GM12878 (cell line): ENCODE measurements at regions not wholly inside any gene's neighbourhood (a gene's known extent, or its start where the extent isn't known, plus 50 kb on each side); places are given as distances from the start of the nearest gene placed in this dataset.

Source experiments
- CTCF ChIP-seq, 3 experiments: IDR thresholded peaks in 2 of 3; conservative IDR thresholded peaks in 1 of 3; 2 replicates each; pipeline ENCODE4 v1.5.1; 2011; ENCODE audit warnings: low read depth in 3 of 3, low read length in 3 of 3, mild to moderate bottlenecking in 3 of 3, control low read depth in 2 of 3, moderate library complexity in 2 of 3, inconsistent platforms in 1 of 3, mixed read lengths in 1 of 3; ENCODE audit not compliant: control insufficient read depth in 2 of 3, insufficient read depth in 1 of 3; ENCODE audit errors: extremely low read depth in 1 of 3
- EP300 ChIP-seq, 2 experiments: fragments of 150-350 bp in 1 of 2; IDR thresholded peaks; 2 replicates each; pipeline ENCODE4 v1.6.1; 2011 to 2012; ENCODE audit warnings: low read depth in 2 of 2, low read length in 2 of 2, borderline replicate concordance in 1 of 2, improper control_type of control experiment in 1 of 2, inconsistent platforms in 1 of 2; ENCODE audit not compliant: control insufficient read depth in 1 of 2
- HDAC2 ChIP-seq: fragments of 200-600 bp; sonication (generic); IDR thresholded peaks from 2 replicates; pipeline ENCODE4 v1.6.1; 2017
- HDAC6 ChIP-seq: fragments of 200-600 bp; sonication (generic); IDR thresholded peaks from one replicate; pipeline ENCODE4 v1.8.0; 2017; ENCODE audit warnings: antibody characterized with exemption; ENCODE audit not compliant: unreplicated experiment
- KAT2A ChIP-seq: conservative IDR thresholded peaks from 2 replicates; pipeline ENCODE4 v1.6.1; 2011; ENCODE audit warnings: low read depth, low read length; ENCODE audit not compliant: control insufficient read depth
- MTA2 ChIP-seq: fragments of 450-650 bp; IDR thresholded peaks from 2 replicates; pipeline ENCODE4 v1.6.1; 2016; ENCODE audit warnings: low read depth, mild to moderate bottlenecking, moderate library complexity
- MTA3 ChIP-seq: IDR thresholded peaks from 2 replicates; pipeline ENCODE4 v1.6.1; 2012; ENCODE audit warnings: low read length, inconsistent platforms, borderline replicate concordance
- MXI1 ChIP-seq: fragments of 150-350 bp; IDR thresholded peaks from 2 replicates; pipeline ENCODE4 v1.6.1; 2011; ENCODE audit warnings: low read depth, mild to moderate bottlenecking, inconsistent platforms, low read length, improper control_type of control experiment
- RAD21 ChIP-seq: IDR thresholded peaks from 2 replicates; pipeline ENCODE4 v1.6.1; 2011; ENCODE audit warnings: mild to moderate bottlenecking, low read depth, low read length, moderate library complexity; ENCODE audit not compliant: insufficient read depth
- RCOR1 ChIP-seq: conservative IDR thresholded peaks from 2 replicates; pipeline ENCODE4 v1.6.1; 2012; ENCODE audit warnings: low read depth, low read length, improper control_type of control experiment
- STAT3 ChIP-seq: IDR thresholded peaks from 2 replicates; pipeline ENCODE4 v1.6.1; 2011; ENCODE audit warnings: low read depth, low read length, improper control_type of control experiment
- TBL1XR1 ChIP-seq: IDR thresholded peaks from 2 replicates; pipeline ENCODE4 v1.6.1; 2012; ENCODE audit warnings: low read depth, low read length, improper control_type of control experiment
- TCF3 ChIP-seq: IDR thresholded peaks from 2 replicates; pipeline ENCODE4 v1.6.1; 2012; ENCODE audit warnings: low read depth, mild to moderate bottlenecking, low read length, borderline replicate concordance; ENCODE audit not compliant: insufficient read depth
- TF ChIP-seq, protein P1 (sequence below): fragments of 450-650 bp; formaldehyde crosslinking; IDR thresholded peaks from 2 replicates; pipeline ENCODE4 v1.4.0; 2020; ENCODE audit warnings: mild to moderate bottlenecking, moderate library complexity

DNA sequence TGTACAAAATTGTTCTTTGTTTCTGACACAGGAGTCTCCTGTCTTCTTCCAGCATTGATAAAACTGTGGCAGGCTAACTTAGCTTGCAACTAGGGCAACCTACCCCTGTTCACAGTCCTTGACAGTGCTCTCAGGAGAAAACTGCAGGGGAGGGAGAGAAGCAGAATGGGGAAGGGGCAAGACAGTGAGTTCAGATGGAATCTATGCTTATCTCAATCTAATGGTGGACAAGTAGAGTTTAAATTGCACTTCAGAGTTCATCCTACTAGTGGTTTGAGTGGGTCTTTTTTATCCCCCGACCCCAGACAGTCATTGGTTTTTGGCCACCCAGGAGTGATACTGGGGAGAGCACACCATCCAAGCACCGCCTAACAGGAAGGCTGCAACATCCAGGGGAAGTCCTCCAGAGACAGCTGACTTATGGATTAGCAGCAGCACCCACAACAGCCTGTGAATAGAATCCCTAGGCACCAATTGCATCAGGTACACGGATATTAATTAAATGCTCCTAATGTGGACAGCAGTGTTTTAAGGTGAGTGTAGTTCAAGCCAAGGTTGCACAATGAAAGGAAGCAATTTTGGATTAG is 236.6 kb downstream of the NHLRC3 start:
- TF ChIP-seq TBL1XR1 (no peak), CTCF (IDR thresholded peaks at IDR 0.05 in 2 of 3, conservative IDR thresholded peaks at IDR 0.05 in 1 of 3; ENCODE audit: control insufficient read depth in 2 of 3, extremely low read depth in 1 of 3, insufficient read depth in 1 of 3, low read depth in 3 of 3, low read length in 3 of 3) (no peak), MTA2 (no peak), KAT2A (no peak), HDAC2 (no peak), RCOR1 (no peak), STAT3 (no peak), MXI1 (no peak), HDAC6 (no peak), RAD21 (no peak), TCF3 (no peak), EP300 (IDR thresholded peaks at IDR 0.05; ENCODE audit: borderline replicate concordance in 1 of 2, control insufficient read depth in 1 of 2, low read depth in 2 of 2, low read length in 2 of 2) (no peak), MTA3 (no peak)
- TF ChIP-seq, protein P1, sequence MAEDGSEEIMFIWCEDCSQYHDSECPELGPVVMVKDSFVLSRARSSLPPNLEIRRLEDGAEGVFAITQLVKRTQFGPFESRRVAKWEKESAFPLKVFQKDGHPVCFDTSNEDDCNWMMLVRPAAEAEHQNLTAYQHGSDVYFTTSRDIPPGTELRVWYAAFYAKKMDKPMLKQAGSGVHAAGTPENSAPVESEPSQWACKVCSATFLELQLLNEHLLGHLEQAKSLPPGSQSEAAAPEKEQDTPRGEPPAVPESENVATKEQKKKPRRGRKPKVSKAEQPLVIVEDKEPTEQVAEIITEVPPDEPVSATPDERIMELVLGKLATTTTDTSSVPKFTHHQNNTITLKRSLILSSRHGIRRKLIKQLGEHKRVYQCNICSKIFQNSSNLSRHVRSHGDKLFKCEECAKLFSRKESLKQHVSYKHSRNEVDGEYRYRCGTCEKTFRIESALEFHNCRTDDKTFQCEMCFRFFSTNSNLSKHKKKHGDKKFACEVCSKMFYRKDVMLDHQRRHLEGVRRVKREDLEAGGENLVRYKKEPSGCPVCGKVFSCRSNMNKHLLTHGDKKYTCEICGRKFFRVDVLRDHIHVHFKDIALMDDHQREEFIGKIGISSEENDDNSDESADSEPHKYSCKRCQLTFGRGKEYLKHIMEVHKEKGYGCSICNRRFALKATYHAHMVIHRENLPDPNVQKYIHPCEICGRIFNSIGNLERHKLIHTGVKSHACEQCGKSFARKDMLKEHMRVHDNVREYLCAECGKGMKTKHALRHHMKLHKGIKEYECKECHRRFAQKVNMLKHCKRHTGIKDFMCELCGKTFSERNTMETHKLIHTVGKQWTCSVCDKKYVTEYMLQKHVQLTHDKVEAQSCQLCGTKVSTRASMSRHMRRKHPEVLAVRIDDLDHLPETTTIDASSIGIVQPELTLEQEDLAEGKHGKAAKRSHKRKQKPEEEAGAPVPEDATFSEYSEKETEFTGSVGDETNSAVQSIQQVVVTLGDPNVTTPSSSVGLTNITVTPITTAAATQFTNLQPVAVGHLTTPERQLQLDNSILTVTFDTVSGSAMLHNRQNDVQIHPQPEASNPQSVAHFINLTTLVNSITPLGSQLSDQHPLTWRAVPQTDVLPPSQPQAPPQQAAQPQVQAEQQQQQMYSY (CRISPR knock-in tag), result no peak
